GM12892 (cell line): ENCODE measurements at regions not wholly inside any gene's neighbourhood (a gene's known extent, or its start where the extent isn't known, plus 50 kb on each side); places are given as distances from the start of the nearest gene placed in this dataset.
"Not testable (repeated sequence)": the region's sequence is repeated elsewhere in the genome, so short reads cannot be mapped to it uniquely, and the experiment has no call there.

Experiments
- DNase-seq: peaks from one replicate; pipeline ENCODE4 v3.0.0; 2011; ENCODE audit not compliant: insufficient read length
- FAIRE-seq: peaks from 2 replicates; lab custom pipeline; 2011; peaks lifted over from hg19 to GRCh38; lab: Jason Lieb, UNC
- POLR2A ChIP-seq: IDR thresholded peaks from 2 replicates; pipeline ENCODE4 v1.6.1; 2011; ENCODE audit warnings: low read depth, low read length, control low read depth
- POLR2AphosphoS5 ChIP-seq: IDR thresholded peaks from 2 replicates; pipeline ENCODE4 v1.6.1; 2011; ENCODE audit warnings: low read depth, low read length, control low read depth
- TAF1 ChIP-seq: IDR thresholded peaks from 2 replicates; pipeline ENCODE4 v1.6.1; 2011; ENCODE audit warnings: low read depth, mild to moderate bottlenecking, control low read depth, low read length, borderline replicate concordance

- DNase-seq (no peak), FAIRE-seq (no peak)
- TF ChIP-seq POLR2A (no peak), POLR2AphosphoS5 (no peak), TAF1 (no peak)
These were observed 114.1 kb downstream of the GXYLT1 start for GRCh38 chr12:42030588-42030987.

- DNase-seq (no peak), FAIRE-seq (no peak)
- TF ChIP-seq POLR2A (no peak), TAF1 (no peak), POLR2AphosphoS5 (no peak)
These were observed 117.1 kb downstream of the GXYLT1 start for GRCh38 chr12:42027546-42027945.

DNA sequence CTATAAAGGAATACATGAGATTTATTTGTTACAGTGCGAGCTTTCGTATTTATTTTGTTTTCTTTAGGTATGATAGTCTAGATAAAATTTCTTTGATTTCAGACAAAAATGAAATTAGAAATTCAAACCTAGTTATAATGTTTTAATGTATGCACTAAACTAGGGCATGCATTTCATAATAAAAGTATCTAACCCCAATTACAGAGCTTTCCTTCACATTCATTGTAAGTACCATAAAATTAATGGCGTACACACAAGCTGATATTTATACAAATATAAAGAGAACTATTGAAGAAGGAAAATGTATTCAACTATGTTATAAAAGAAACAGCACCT is 120.2 kb downstream of the GXYLT1 start:
- DNase-seq, result no peak
- FAIRE-seq, result no peak
- no peak for TF ChIP-seq TAF1
- TF ChIP-seq POLR2AphosphoS5, result no peak
- no peak for TF ChIP-seq POLR2A

DNA sequence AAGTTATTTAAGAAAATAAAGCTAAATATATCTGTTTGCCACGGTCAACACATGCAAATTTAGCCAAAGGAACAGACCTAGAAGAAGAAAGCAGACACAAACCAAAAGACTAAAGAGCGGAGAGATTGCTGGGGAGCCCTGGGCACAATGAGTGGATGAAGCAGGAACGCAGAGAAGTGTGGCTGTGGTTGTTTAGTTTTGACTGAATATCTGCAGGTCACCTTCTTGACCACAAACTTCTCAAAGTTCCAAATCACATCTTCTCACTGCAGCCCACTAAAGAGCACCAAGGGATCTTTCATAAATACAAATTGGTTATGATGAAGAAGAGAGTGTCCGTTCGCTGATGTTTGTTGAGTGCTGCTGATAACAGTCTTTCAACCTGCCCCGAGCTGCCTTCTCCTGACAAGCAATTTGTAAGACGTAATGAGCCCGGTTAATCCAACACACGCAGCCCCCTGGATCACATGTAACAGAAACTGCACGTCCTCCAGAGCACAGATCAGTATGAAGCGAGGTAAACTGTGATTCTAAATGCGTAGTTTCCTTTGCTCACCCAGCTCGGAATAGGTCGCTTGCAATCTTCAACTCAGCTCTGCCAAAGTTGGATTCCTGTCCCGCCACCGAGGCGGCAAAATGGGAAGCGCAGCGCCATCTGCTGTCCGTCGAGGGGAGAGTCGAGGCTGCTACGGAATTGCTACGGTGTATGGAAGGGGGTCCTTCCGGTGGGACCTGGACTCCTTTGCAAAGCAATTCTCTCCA is 120.8 kb downstream of the GXYLT1 start:
- FAIRE-seq, result peak; percentile 77
- TF ChIP-seq TAF1 (no peak), POLR2AphosphoS5 (no peak), POLR2A (no peak)
- peak; percentile 34 for DNase-seq

DNA sequence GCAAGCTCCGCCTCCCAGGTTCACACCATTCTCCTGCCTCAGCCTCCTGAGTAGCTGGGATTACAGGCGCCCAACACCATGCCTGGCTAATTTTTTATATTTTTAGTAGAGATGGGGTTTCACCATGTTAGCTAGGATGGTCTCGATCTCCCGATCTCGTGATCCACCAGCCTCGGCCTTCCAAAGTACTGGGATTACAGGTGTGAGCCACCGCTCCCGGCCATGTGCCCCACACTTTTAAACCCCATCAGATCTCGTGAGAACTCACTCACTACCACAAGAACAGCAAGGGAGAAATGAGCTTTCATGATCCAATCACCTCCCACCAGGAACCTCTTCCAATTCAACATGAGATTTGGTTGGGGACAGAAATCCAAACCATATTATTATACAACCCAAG is 122.7 kb downstream of the GXYLT1 start:
- not testable (repeated sequence) for FAIRE-seq

GRCh38 chr12:42021469-42021868 is 123.2 kb downstream of the GXYLT1 start:
- DNase-seq (no peak), FAIRE-seq (no peak)
- no peak for TF ChIP-seq TAF1
- TF ChIP-seq POLR2A, result no peak

More for the DNA sequence above, 122.7 kb downstream of the GXYLT1 start:
- not testable (repeated sequence) for DNase-seq

GRCh38 chr12:42020226-42020625 is 124.4 kb downstream of the GXYLT1 start:
- TF ChIP-seq TAF1 (no peak), POLR2AphosphoS5 (no peak), POLR2A (no peak)
- FAIRE-seq (no peak), DNase-seq (no peak)

- TF ChIP-seq TAF1 (no peak), POLR2AphosphoS5 (no peak), POLR2A (no peak)
- FAIRE-seq (no peak), DNase-seq (no peak)
These were observed 124.9 kb downstream of the GXYLT1 start for GRCh38 chr12:42019746-42020145.

GRCh38 chr12:42017051-42017450 is 127.6 kb downstream of the GXYLT1 start:
- FAIRE-seq, result no peak
- TF ChIP-seq TAF1 (no peak), POLR2AphosphoS5 (no peak), POLR2A (no peak)
- no peak for DNase-seq

- FAIRE-seq (no peak), DNase-seq (no peak)
- TF ChIP-seq POLR2AphosphoS5 (no peak), TAF1 (no peak), POLR2A (no peak)
These were observed 129.6 kb downstream of the GXYLT1 start for GRCh38 chr12:42015051-42015461.

DNA sequence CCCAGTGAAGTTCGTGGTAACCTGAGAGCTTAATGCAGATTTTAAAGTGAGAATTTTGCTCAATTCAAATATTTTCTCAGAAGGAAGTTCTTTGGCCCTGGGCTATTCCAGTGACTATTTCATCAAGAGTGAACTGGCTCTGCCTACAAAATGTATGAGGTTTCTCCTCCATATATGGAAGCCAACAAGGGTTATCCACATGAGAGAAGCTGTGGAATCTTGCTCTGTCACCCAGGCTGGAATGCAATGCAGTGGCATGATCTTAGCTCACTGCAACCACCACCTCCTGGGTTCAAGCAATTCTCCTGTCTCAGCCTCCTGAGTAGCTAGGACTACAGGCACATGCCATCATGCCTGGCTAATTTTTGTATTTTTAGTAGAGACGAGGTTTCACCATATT is 132.2 kb downstream of the GXYLT1 start:
- FAIRE-seq, DNase-seq: not testable (repeated sequence)

DNA sequence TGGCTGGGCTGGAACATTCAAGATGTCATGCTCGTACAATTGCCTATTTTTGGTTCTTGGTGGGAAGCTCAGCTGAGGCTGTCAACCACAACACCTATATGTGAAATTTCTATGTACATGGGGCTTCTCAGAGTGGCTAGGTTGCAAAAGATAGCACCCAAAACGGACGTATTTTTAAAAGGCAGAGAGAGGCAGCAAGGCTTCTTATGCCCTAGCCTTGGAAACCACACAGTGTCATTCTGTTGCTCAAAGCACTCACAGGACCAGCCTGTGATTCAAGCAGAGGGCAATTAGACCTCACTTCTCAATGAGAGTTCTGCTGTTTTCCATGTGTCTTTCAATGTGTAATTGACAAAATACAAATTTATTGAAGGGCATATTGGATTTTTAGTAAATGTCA is 134.0 kb downstream of the GXYLT1 start:
- FAIRE-seq, result no peak
- TF ChIP-seq TAF1, result no peak

GRCh38 chr12:42010257-42010656 is 134.4 kb downstream of the GXYLT1 start:
- FAIRE-seq, result no peak

More for the DNA sequence above, 134.0 kb downstream of the GXYLT1 start:
- no peak for DNase-seq

More at GRCh38 chr12:42010257-42010656, 134.4 kb downstream of the GXYLT1 start:
- no peak for TF ChIP-seq POLR2A
- TF ChIP-seq TAF1, result no peak
- no peak for TF ChIP-seq POLR2AphosphoS5
- DNase-seq, result no peak
